Liver (tissue), 3 donors: ENCODE measurements at regions not wholly inside any gene's neighbourhood (a gene's known extent, or its start where the extent isn't known, plus 50 kb on each side); places are given as distances from the start of the nearest gene placed in this dataset.

ENCODE experiments used
- EGR1 ChIP-seq, 2 donors: IDR thresholded peaks; 2 replicates each; pipeline ENCODE4 v1.6.1; 2016 to 2018; ENCODE audit warnings: antibody characterized with exemption in 2 of 2, low read depth in 2 of 2
- FOXA1 ChIP-seq: IDR thresholded peaks from 2 replicates; pipeline ENCODE4 v1.6.1; 2016; ENCODE audit warnings: antibody characterized with exemption
- GABPA ChIP-seq, 2 donors: IDR thresholded peaks in 1 of 2; conservative IDR thresholded peaks in 1 of 2; 2 replicates each; pipeline ENCODE4 v1.6.1; 2016; ENCODE audit warnings: antibody characterized with exemption in 2 of 2, mild to moderate bottlenecking in 1 of 2, moderate library complexity in 1 of 2
- HNF4G ChIP-seq: IDR thresholded peaks from 2 replicates; pipeline ENCODE4 v1.6.1; 2016; ENCODE audit warnings: antibody characterized with exemption
- NR2F2 ChIP-seq: IDR thresholded peaks from 2 replicates; pipeline ENCODE4 v1.6.1; 2016; ENCODE audit warnings: antibody characterized with exemption
- RAD21 ChIP-seq, 2 donors: IDR thresholded peaks; 2 replicates each; pipeline ENCODE4 v1.6.1; 2016; ENCODE audit warnings: antibody characterized with exemption in 2 of 2, mild to moderate bottlenecking in 2 of 2
- SP1 ChIP-seq: IDR thresholded peaks from 2 replicates; pipeline ENCODE4 v1.6.1; 2018; ENCODE audit warnings: antibody characterized with exemption, mild to moderate bottlenecking
- TAF1 ChIP-seq: conservative IDR thresholded peaks from 2 replicates; pipeline ENCODE4 v1.6.1; 2016; ENCODE audit warnings: antibody characterized with exemption, mild to moderate bottlenecking
- YY1 ChIP-seq: IDR thresholded peaks from 2 replicates; pipeline ENCODE4 v1.6.1; 2016; ENCODE audit warnings: antibody characterized with exemption, mild to moderate bottlenecking
- TF ChIP-seq, protein P1 (sequence below): IDR thresholded peaks from 2 replicates; pipeline ENCODE4 v1.6.1; 2016; ENCODE audit warnings: antibody characterized with exemption, mild to moderate bottlenecking
- TF ChIP-seq, protein P2 (sequence below): fragments of 150-350 bp; IDR thresholded peaks from 2 replicates; pipeline ENCODE4 v1.5.1; 2017; ENCODE audit warnings: improper control_type of control experiment, low read depth, low read length; ENCODE audit not compliant: missing input control
- TF ChIP-seq, protein P3 (sequence below): IDR thresholded peaks from 2 replicates; pipeline ENCODE4 v1.6.1; 2016; ENCODE audit warnings: antibody characterized with exemption
- donor health status: healthy.
- donor health status: healthy.

DNA sequence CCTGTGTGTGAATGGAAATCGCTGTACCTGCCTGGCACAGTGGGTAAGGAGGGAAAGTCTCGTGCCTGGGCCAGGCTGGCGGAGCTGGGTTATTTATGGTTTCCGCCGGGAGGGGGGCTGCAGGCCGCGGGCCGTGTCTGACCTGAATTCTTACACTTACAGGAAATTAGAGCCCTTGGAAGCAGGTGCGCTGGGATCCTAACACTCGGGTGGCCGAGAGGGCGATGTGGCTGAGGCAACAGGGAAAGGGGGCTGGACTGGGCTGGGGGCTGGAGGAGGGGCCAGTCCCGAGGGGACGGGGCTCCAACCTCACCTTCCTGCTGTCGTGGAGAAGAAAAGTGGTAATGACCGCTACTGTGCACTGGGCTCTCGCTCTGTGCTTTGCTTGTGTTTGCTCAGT lies 109.4 kb upstream of the WNT4 start:
- TF ChIP-seq, protein P1, sequence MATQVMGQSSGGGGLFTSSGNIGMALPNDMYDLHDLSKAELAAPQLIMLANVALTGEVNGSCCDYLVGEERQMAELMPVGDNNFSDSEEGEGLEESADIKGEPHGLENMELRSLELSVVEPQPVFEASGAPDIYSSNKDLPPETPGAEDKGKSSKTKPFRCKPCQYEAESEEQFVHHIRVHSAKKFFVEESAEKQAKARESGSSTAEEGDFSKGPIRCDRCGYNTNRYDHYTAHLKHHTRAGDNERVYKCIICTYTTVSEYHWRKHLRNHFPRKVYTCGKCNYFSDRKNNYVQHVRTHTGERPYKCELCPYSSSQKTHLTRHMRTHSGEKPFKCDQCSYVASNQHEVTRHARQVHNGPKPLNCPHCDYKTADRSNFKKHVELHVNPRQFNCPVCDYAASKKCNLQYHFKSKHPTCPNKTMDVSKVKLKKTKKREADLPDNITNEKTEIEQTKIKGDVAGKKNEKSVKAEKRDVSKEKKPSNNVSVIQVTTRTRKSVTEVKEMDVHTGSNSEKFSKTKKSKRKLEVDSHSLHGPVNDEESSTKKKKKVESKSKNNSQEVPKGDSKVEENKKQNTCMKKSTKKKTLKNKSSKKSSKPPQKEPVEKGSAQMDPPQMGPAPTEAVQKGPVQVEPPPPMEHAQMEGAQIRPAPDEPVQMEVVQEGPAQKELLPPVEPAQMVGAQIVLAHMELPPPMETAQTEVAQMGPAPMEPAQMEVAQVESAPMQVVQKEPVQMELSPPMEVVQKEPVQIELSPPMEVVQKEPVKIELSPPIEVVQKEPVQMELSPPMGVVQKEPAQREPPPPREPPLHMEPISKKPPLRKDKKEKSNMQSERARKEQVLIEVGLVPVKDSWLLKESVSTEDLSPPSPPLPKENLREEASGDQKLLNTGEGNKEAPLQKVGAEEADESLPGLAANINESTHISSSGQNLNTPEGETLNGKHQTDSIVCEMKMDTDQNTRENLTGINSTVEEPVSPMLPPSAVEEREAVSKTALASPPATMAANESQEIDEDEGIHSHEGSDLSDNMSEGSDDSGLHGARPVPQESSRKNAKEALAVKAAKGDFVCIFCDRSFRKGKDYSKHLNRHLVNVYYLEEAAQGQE: no peak
- TF ChIP-seq NR2F2: no peak
- TF ChIP-seq RAD21 (IDR thresholded peaks at IDR 0.05): no peak
- TF ChIP-seq GABPA (IDR thresholded peaks at IDR 0.05 in 1 of 2, conservative IDR thresholded peaks at IDR 0.05 in 1 of 2): no peak
- TF ChIP-seq, protein P2, sequence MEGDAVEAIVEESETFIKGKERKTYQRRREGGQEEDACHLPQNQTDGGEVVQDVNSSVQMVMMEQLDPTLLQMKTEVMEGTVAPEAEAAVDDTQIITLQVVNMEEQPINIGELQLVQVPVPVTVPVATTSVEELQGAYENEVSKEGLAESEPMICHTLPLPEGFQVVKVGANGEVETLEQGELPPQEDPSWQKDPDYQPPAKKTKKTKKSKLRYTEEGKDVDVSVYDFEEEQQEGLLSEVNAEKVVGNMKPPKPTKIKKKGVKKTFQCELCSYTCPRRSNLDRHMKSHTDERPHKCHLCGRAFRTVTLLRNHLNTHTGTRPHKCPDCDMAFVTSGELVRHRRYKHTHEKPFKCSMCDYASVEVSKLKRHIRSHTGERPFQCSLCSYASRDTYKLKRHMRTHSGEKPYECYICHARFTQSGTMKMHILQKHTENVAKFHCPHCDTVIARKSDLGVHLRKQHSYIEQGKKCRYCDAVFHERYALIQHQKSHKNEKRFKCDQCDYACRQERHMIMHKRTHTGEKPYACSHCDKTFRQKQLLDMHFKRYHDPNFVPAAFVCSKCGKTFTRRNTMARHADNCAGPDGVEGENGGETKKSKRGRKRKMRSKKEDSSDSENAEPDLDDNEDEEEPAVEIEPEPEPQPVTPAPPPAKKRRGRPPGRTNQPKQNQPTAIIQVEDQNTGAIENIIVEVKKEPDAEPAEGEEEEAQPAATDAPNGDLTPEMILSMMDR: no peak
- TF ChIP-seq SP1: no peak
- TF ChIP-seq, protein P3, sequence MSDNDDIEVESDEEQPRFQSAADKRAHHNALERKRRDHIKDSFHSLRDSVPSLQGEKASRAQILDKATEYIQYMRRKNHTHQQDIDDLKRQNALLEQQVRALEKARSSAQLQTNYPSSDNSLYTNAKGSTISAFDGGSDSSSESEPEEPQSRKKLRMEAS: no peak
- no peak for TF ChIP-seq EGR1 (IDR thresholded peaks at IDR 0.05; ENCODE audit: low read depth in 2 of 2)
- TF ChIP-seq FOXA1: no peak
- TF ChIP-seq YY1: no peak
- TF ChIP-seq TAF1: no peak
- TF ChIP-seq HNF4G: no peak
